ENCODE measurements at regions not wholly inside any gene's neighbourhood (a gene's known extent, or its start where the extent isn't known, plus 50 kb on each side); places are given as distances from the start of the nearest gene placed in this dataset.
"Not testable (repeated sequence)": the region's sequence is repeated elsewhere in the genome, so short reads cannot be mapped to it uniquely, and the experiment has no call there.

DNA sequence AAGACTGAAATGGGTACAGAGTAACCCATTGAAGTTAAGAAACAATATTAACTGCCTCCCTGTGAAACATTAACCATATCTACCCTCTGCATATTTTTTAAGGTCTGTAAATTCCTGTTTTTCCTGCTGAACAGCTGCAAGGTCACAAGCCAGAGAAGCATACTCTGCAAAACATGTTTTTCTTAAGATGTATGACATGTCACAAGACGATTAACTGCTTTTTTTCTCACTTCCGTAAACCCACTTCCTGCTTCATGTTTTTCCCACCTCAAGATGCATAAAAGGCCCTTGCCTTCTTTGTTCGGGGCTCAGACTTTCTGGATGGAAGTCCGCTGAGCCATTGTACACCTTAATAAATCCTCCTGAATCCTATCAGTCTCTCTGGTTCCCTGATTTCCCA lies 504.7 kb upstream of the MIS18BP1 start:
- Histone ChIP-seq H3K27ac (ENCODE audit: low read depth in 1 of 3, low read length in 2 of 3) (no peak overlapping the region), H3K27me3 (ENCODE audit: control insufficient read depth in 3 of 3, insufficient read depth in 3 of 3, low read length in 3 of 3) (no peaks in the 10 kb centered on the region), H3K4me1 (ENCODE audit: control insufficient read depth in 3 of 3, insufficient read depth in 2 of 3, low read depth in 1 of 3, low read length in 2 of 3) (no peaks in the 10 kb centered on the region), H3K9me3 (ENCODE audit: control insufficient read depth in 2 of 2, insufficient read depth in 1 of 2, low read depth in 1 of 2, low read length in 1 of 2) (peaks cover 0 to 15% of the 10 kb centered on the region in 2 donors), H3K4me3 (ENCODE audit: low read depth in 1 of 3, low read length in 3 of 3) (no peak overlapping the region), H3K36me3 (ENCODE audit: control insufficient read depth in 3 of 3, insufficient read depth in 2 of 3, low read depth in 1 of 3, low read length in 3 of 3) (no peaks in the 10 kb centered on the region)
- DNase-seq: no peak
- 67 to 82% (median 73%) methylated on average over 4 of the region's 4 CpGs for WGBS, 3 donors
- FAIRE-seq: no peak

GRCh38 chr14:45756412-45756811 lies 503.4 kb upstream of the MIS18BP1 start:
- H3K4me1 ChIP-seq (ENCODE audit: control insufficient read depth in 3 of 3, insufficient read depth in 2 of 3, low read depth in 1 of 3, low read length in 2 of 3); H3K4me3 ChIP-seq (ENCODE audit: low read depth in 1 of 3, low read length in 3 of 3); DNase-seq; H3K36me3 ChIP-seq (ENCODE audit: control insufficient read depth in 3 of 3, insufficient read depth in 2 of 3, low read depth in 1 of 3, low read length in 3 of 3); H3K27ac ChIP-seq (ENCODE audit: low read depth in 1 of 3, low read length in 2 of 3); FAIRE-seq; H3K27me3 ChIP-seq (ENCODE audit: control insufficient read depth in 3 of 3, insufficient read depth in 3 of 3, low read length in 3 of 3): not testable (repeated sequence)
- 87 to 93% (median 90%) methylated on average over 2 of the region's 2 CpGs for WGBS, 3 donors
- peaks cover 0 to 13% of the 10 kb centered on the region in 2 donors for H3K9me3 ChIP-seq (ENCODE audit: control insufficient read depth in 2 of 2, insufficient read depth in 1 of 2, low read depth in 1 of 2, low read length in 1 of 2)

- 74 to 82% (median 81%) methylated on average over 5 of the region's 5 CpGs for WGBS, 3 donors
- DNase-seq: no peak
- Histone ChIP-seq H3K27me3 (ENCODE audit: control insufficient read depth in 3 of 3, insufficient read depth in 3 of 3, low read length in 3 of 3) (no peaks in the 10 kb centered on the region), H3K4me1 (ENCODE audit: control insufficient read depth in 3 of 3, insufficient read depth in 2 of 3, low read depth in 1 of 3, low read length in 2 of 3) (no peaks in the 10 kb centered on the region), H3K36me3 (ENCODE audit: control insufficient read depth in 3 of 3, insufficient read depth in 2 of 3, low read depth in 1 of 3, low read length in 3 of 3) (no peaks in the 10 kb centered on the region), H3K27ac (ENCODE audit: low read depth in 1 of 3, low read length in 2 of 3) (no peak overlapping the region), H3K9me3 (ENCODE audit: control insufficient read depth in 2 of 2, insufficient read depth in 1 of 2, low read depth in 1 of 2, low read length in 1 of 2) (peaks cover 0 to 3% of the 10 kb centered on the region in 2 donors), H3K4me3 (ENCODE audit: low read depth in 1 of 3, low read length in 3 of 3) (no peak overlapping the region)
- no peak for FAIRE-seq
Observed at GRCh38 chr14:45743884-45744283, 490.9 kb upstream of the MIS18BP1 start.

- FAIRE-seq: no peak
- no peak overlapping the region for H3K4me3 ChIP-seq (ENCODE audit: low read depth in 1 of 3, low read length in 3 of 3)
- no peak for DNase-seq
Observed at GRCh38 chr14:45742187-45742586, 489.2 kb upstream of the MIS18BP1 start.

GRCh38 chr14:45728434-45729225 lies 475.6 kb upstream of the MIS18BP1 start:
- Histone ChIP-seq H3K9me3 (ENCODE audit: control insufficient read depth in 2 of 2, insufficient read depth in 1 of 2, low read depth in 1 of 2, low read length in 1 of 2) (peaks cover 0 to 3% of the 10 kb centered on the region in 2 donors), H3K27ac (ENCODE audit: low read depth in 1 of 3, low read length in 2 of 3) (no peak overlapping the region), H3K36me3 (ENCODE audit: control insufficient read depth in 3 of 3, insufficient read depth in 2 of 3, low read depth in 1 of 3, low read length in 3 of 3) (no peaks in the 10 kb centered on the region), H3K4me1 (ENCODE audit: control insufficient read depth in 3 of 3, insufficient read depth in 2 of 3, low read depth in 1 of 3, low read length in 2 of 3) (no peaks in the 10 kb centered on the region), H3K27me3 (ENCODE audit: control insufficient read depth in 3 of 3, insufficient read depth in 3 of 3, low read length in 3 of 3) (no peaks in the 10 kb centered on the region), H3K4me3 (ENCODE audit: low read depth in 1 of 3, low read length in 3 of 3) (no peak overlapping the region)
- 58 to 82% (median 74%) methylated on average over 3 of the region's 3 CpGs for WGBS, 3 donors
- FAIRE-seq (no peak), DNase-seq (no peak)

More at GRCh38 chr14:45742187-45742586, 489.2 kb upstream of the MIS18BP1 start:
- H3K9me3 ChIP-seq (ENCODE audit: control insufficient read depth in 2 of 2, insufficient read depth in 1 of 2, low read depth in 1 of 2, low read length in 1 of 2): peaks cover 0 to 3% of the 10 kb centered on the region in 2 donors
- no peak overlapping the region for H3K27ac ChIP-seq (ENCODE audit: low read depth in 1 of 3, low read length in 2 of 3)
- H3K27me3 ChIP-seq (ENCODE audit: control insufficient read depth in 3 of 3, insufficient read depth in 3 of 3, low read length in 3 of 3): no peaks in the 10 kb centered on the region
- no peaks in the 10 kb centered on the region for H3K4me1 ChIP-seq (ENCODE audit: control insufficient read depth in 3 of 3, insufficient read depth in 2 of 3, low read depth in 1 of 3, low read length in 2 of 3)
- no peaks in the 10 kb centered on the region for H3K36me3 ChIP-seq (ENCODE audit: control insufficient read depth in 3 of 3, insufficient read depth in 2 of 3, low read depth in 1 of 3, low read length in 3 of 3)

DNA sequence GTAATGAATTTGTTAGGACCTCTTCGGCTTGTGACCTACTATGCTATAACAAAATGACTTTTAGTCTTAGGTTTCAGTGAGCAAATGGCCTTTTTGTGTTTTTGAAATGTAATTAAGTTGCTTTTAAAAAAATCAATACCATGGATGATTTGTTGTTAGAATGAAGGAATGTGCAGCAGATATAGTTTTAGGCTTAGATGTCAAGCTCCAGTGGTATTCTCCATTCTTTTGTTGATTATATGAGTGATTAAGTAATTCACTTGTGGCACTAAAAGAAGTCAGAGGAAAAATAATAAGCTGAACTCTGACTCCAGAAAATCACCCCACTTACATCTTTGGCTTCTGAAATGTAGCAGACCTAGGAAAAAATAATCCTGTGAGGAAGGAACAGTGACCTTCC lies 474.1 kb upstream of the MIS18BP1 start:
- WGBS, 3 donors: 58 to 92% (median 72%) methylated on average over 1 of the region's 1 CpG
- FAIRE-seq: no peak
- H3K4me1 ChIP-seq (ENCODE audit: control insufficient read depth in 3 of 3, insufficient read depth in 2 of 3, low read depth in 1 of 3, low read length in 2 of 3): no peaks in the 10 kb centered on the region

GRCh38 chr14:45721472-45721871 lies 468.5 kb upstream of the MIS18BP1 start:
- Histone ChIP-seq H3K4me3 (ENCODE audit: low read depth in 1 of 3, low read length in 3 of 3) (no peak overlapping the region), H3K9me3 (ENCODE audit: control insufficient read depth in 2 of 2, insufficient read depth in 1 of 2, low read depth in 1 of 2, low read length in 1 of 2) (peaks cover 3 to 4% of the 10 kb centered on the region in 2 donors), H3K27ac (ENCODE audit: low read depth in 1 of 3, low read length in 2 of 3) (no peak overlapping the region), H3K27me3 (ENCODE audit: control insufficient read depth in 3 of 3, insufficient read depth in 3 of 3, low read length in 3 of 3) (no peaks in the 10 kb centered on the region), H3K36me3 (ENCODE audit: control insufficient read depth in 3 of 3, insufficient read depth in 2 of 3, low read depth in 1 of 3, low read length in 3 of 3) (no peaks in the 10 kb centered on the region), H3K4me1 (ENCODE audit: control insufficient read depth in 3 of 3, insufficient read depth in 2 of 3, low read depth in 1 of 3, low read length in 2 of 3) (no peaks in the 10 kb centered on the region)
- DNase-seq (no peak), FAIRE-seq (no peak)

More for the DNA sequence above, 474.1 kb upstream of the MIS18BP1 start:
- Histone ChIP-seq H3K36me3 (ENCODE audit: control insufficient read depth in 3 of 3, insufficient read depth in 2 of 3, low read depth in 1 of 3, low read length in 3 of 3) (no peaks in the 10 kb centered on the region), H3K9me3 (ENCODE audit: control insufficient read depth in 2 of 2, insufficient read depth in 1 of 2, low read depth in 1 of 2, low read length in 1 of 2) (peaks cover 0 to 3% of the 10 kb centered on the region in 2 donors), H3K27me3 (ENCODE audit: control insufficient read depth in 3 of 3, insufficient read depth in 3 of 3, low read length in 3 of 3) (no peaks in the 10 kb centered on the region), H3K4me3 (ENCODE audit: low read depth in 1 of 3, low read length in 3 of 3) (no peak overlapping the region), H3K27ac (ENCODE audit: low read depth in 1 of 3, low read length in 2 of 3) (no peak overlapping the region)
- DNase-seq: no peak

- DNase-seq: no peak
- H3K9me3 ChIP-seq (ENCODE audit: control insufficient read depth in 2 of 2, insufficient read depth in 1 of 2, low read depth in 1 of 2, low read length in 1 of 2): peaks cover 0 to 8% of the 10 kb centered on the region in 2 donors
- WGBS, 3 donors: 66 to 80% (median 78%) methylated on average over 9 of the region's 9 CpGs
- no peaks in the 10 kb centered on the region for H3K27me3 ChIP-seq (ENCODE audit: control insufficient read depth in 3 of 3, insufficient read depth in 3 of 3, low read length in 3 of 3)
- no peak overlapping the region for H3K27ac ChIP-seq (ENCODE audit: low read depth in 1 of 3, low read length in 2 of 3)
- H3K36me3 ChIP-seq (ENCODE audit: control insufficient read depth in 3 of 3, insufficient read depth in 2 of 3, low read depth in 1 of 3, low read length in 3 of 3): no peaks in the 10 kb centered on the region
- H3K4me3 ChIP-seq (ENCODE audit: low read depth in 1 of 3, low read length in 3 of 3): no peak overlapping the region
- FAIRE-seq: no peak
- H3K4me1 ChIP-seq (ENCODE audit: control insufficient read depth in 3 of 3, insufficient read depth in 2 of 3, low read depth in 1 of 3, low read length in 2 of 3): no peaks in the 10 kb centered on the region
Observed at GRCh38 chr14:45716572-45716971, 463.6 kb upstream of the MIS18BP1 start.

GRCh38 chr14:45715946-45716345 lies 462.9 kb upstream of the MIS18BP1 start:
- H3K4me3 ChIP-seq (ENCODE audit: low read depth in 1 of 3, low read length in 3 of 3): no peak overlapping the region
- no peak overlapping the region for H3K27ac ChIP-seq (ENCODE audit: low read depth in 1 of 3, low read length in 2 of 3)
- peaks cover 0 to 8% of the 10 kb centered on the region in 2 donors for H3K9me3 ChIP-seq (ENCODE audit: control insufficient read depth in 2 of 2, insufficient read depth in 1 of 2, low read depth in 1 of 2, low read length in 1 of 2)
- H3K27me3 ChIP-seq (ENCODE audit: control insufficient read depth in 3 of 3, insufficient read depth in 3 of 3, low read length in 3 of 3): no peaks in the 10 kb centered on the region
- DNase-seq (no peak), FAIRE-seq (no peak)
- WGBS, 3 donors: 83 to 92% (median 88%) methylated on average over 1 of the region's 1 CpG
- no peaks in the 10 kb centered on the region for H3K4me1 ChIP-seq (ENCODE audit: control insufficient read depth in 3 of 3, insufficient read depth in 2 of 3, low read depth in 1 of 3, low read length in 2 of 3)
- H3K36me3 ChIP-seq (ENCODE audit: control insufficient read depth in 3 of 3, insufficient read depth in 2 of 3, low read depth in 1 of 3, low read length in 3 of 3): no peaks in the 10 kb centered on the region

Data from small intestine (tissue), 7 donors.